K562 (cell line): ENCODE measurements at regions not wholly inside any gene's neighbourhood (a gene's known extent, or its start where the extent isn't known, plus 50 kb on each side); places are given as distances from the start of the nearest gene placed in this dataset.

Experiments
- ATAC-seq: fragments of 200-7000 bp; cut with Tn5 transposase; 3 replicates; pipeline ENCODE4 v1.9.1; 2020; ENCODE audit warnings: moderate library complexity
- BruUV-seq: library from RNA; stranded (reverse); fragments of 400-500 nt; replicated peaks from 2 replicates; lab custom pipeline; 2021; lab: Mats Ljungman, UMichigan
- CTCF ChIA-PET: fragments of 300-600 bp; formaldehyde crosslinking; extraction: SDS; loops from one replicate; lab custom pipeline; 2021; ENCODE audit warnings: low intra/inter-chr PET ratio; lab: Yijun Ruan, JAX
- POLR2A ChIA-PET: fragments of 300-600, 350-650 bp; sonication (Branson Sonifier 250); formaldehyde crosslinking; extraction: SDS; loops from one replicate; lab custom pipeline; 2021; ENCODE audit warnings: antibody characterized with exemption, inconsistent platforms; lab: Yijun Ruan, JAX
- DNase-seq, 4 experiments: peaks; one replicate each; pipeline versions ENCODE4 v3.0.0 to v3.0.0-alpha.2; 2011 to 2018; ENCODE audit warnings: low spot score in 3 of 4, mixed read lengths in 3 of 4; ENCODE audit errors: extremely low read depth in 1 of 4
- FAIRE-seq: peaks from 2 replicates; lab custom pipeline; 2011; peaks lifted over from hg19 to GRCh38; lab: Jason Lieb, UNC
- H2AFZ ChIP-seq: 2 replicates; pipeline ENCODE4 v1.6.0; 2011; ENCODE audit warnings: low read depth, low read length, control low read depth, inconsistent platforms
- H3K27ac ChIP-seq: fragments of 200-600 bp; 3 replicates; pipeline ENCODE4 v1.8.0; 2011; ENCODE audit warnings: low read depth, mild to moderate bottlenecking, control low read depth, inconsistent platforms, low read length, moderate library complexity, mixed read lengths; ENCODE audit errors: extremely low read depth
- H3K27me3 ChIP-seq, 2 experiments: fragments of 300-600 bp in 1 of 2; 2 replicates in 1 of 2; 3 replicates in 1 of 2; pipeline versions ENCODE4 v1.6.0 to v1.8.0; 2011; ENCODE audit warnings: inconsistent platforms in 2 of 2, low read length in 2 of 2, mild to moderate bottlenecking in 1 of 2, mixed read lengths in 1 of 2, moderate library complexity in 1 of 2; ENCODE audit not compliant: control insufficient read depth in 2 of 2, insufficient read depth in 2 of 2
- H3K36me3 ChIP-seq: fragments of 300-600 bp; 3 replicates; pipeline ENCODE4 v1.8.0; 2011; ENCODE audit warnings: mild to moderate bottlenecking, low read length, inconsistent platforms; ENCODE audit not compliant: control insufficient read depth, insufficient read depth
- H3K4me1 ChIP-seq, 2 experiments: fragments of 200-600 bp in 1 of 2; replicated peaks in 1 of 2; 2 replicates in 1 of 2; 3 replicates in 1 of 2; pipeline versions ENCODE4 v1.5.1 to v1.8.0; 2011; ENCODE audit warnings: inconsistent platforms in 2 of 2, low read length in 2 of 2, mild to moderate bottlenecking in 1 of 2, mixed read lengths in 1 of 2, moderate library complexity in 1 of 2; ENCODE audit not compliant: control insufficient read depth in 2 of 2, insufficient read depth in 2 of 2
- H3K4me2 ChIP-seq: 2 replicates; pipeline ENCODE4 v1.6.1; 2011; ENCODE audit warnings: low read length, control low read depth, inconsistent platforms, mixed read lengths; ENCODE audit not compliant: insufficient read depth
- H3K4me3 ChIP-seq: fragments of 200-600 bp; sonication (generic), shearing (Covaris generic); 2 replicates; pipeline ENCODE4 v1.5.1; 2016; ENCODE audit warnings: control low read depth, inconsistent platforms
- H3K79me2 ChIP-seq: fragments of 200-600 bp; 3 replicates; pipeline ENCODE4 v1.8.0; 2011; ENCODE audit warnings: low read length, inconsistent platforms; ENCODE audit not compliant: control insufficient read depth, insufficient read depth
- H3K9ac ChIP-seq, 2 experiments: 2 replicates each; pipeline versions ENCODE4 v1.6.0 to v1.6.1; 2011; ENCODE audit warnings: low read depth in 2 of 2, low read length in 2 of 2, control low read depth in 1 of 2, inconsistent platforms in 1 of 2, mild to moderate bottlenecking in 1 of 2, mixed read lengths in 1 of 2; ENCODE audit not compliant: insufficient read depth in 1 of 2
- H3K9me1 ChIP-seq: one replicate; pipeline ENCODE4 v1.6.0; 2011; ENCODE audit warnings: inconsistent platforms, mild to moderate bottlenecking, low read length, moderate library complexity; ENCODE audit not compliant: control insufficient read depth, insufficient read depth
- H3K9me3 ChIP-seq: replicated peaks from 2 replicates; pipeline ENCODE4 v1.5.1; 2011; ENCODE audit warnings: low read depth, low read length, inconsistent platforms; ENCODE audit not compliant: control insufficient read depth, insufficient read depth
- H4K20me1 ChIP-seq: replicated peaks from 2 replicates; pipeline ENCODE4 v1.6.1; 2011; ENCODE audit warnings: low read length, inconsistent platforms, mixed read lengths; ENCODE audit not compliant: control insufficient read depth, insufficient read depth
- CREB3 ChIP-seq: fragments of 450-650 bp; conservative IDR thresholded peaks from 2 replicates; pipeline ENCODE4 v1.6.1; 2016; ENCODE audit warnings: missing genetic modification characterization, low read depth, mild to moderate bottlenecking, missing compliant biosample characterization, moderate library complexity
- GATAD2A ChIP-seq: fragments of 450-650 bp; IDR thresholded peaks from 2 replicates; pipeline ENCODE4 v1.6.1; 2017
- MECOM ChIP-seq: fragments of 250-450 bp; sonication (Bioruptor Pico); IDR thresholded peaks from 2 replicates; pipeline ENCODE4 v1.8.0; 2022; ENCODE audit warnings: inconsistent platforms
- NKRF ChIP-seq: fragments of 450-650 bp; IDR thresholded peaks from 2 replicates; pipeline ENCODE4 v1.6.1; 2016; ENCODE audit warnings: borderline replicate concordance
- PCBP2 ChIP-seq: fragments of 200-400 bp; formaldehyde crosslinking; IDR thresholded peaks from 2 replicates; pipeline ENCODE4 v1.6.1; 2018; ENCODE audit warnings: low read length, low read depth, mild to moderate bottlenecking, moderate library complexity; ENCODE audit not compliant: poor library complexity, severe bottlenecking
- WGBS: fragments of 100-300 bp; shearing (Covaris generic); methylation state at CpG from one replicate; pipeline ENCODE4 v1.1.6; 2016; ENCODE audit warnings: low coverage, mixed read lengths; ENCODE audit not compliant: insufficient coverage; ENCODE audit errors: missing lambda C conversion rate; 5-methylcytosine and 5-hydroxymethylcytosine counted together
- in situ Hi-C: fragments of 300-500 bp; cut with MboI; formaldehyde crosslinking; loops from 4 replicates; pipeline ENCODE4 v1.15.0; 2018; ENCODE audit warnings: inconsistent platforms, mixed read lengths
- intact Hi-C: fragments of 100-400 bp; cut with micrococcal nuclease; formaldehyde crosslinking; loops from 2 replicates; pipeline ENCODE4 v1.14.2; 2022

GRCh38 chr3:88611826-88612326 lies 462.1 kb downstream of the C3orf38 start:
- H3K4me1 ChIP-seq = no peaks in the 10 kb centered on the region
- H2AFZ ChIP-seq = no peak overlapping the region
- H3K9ac ChIP-seq = no peak overlapping the region
- BruUV-seq = no TSS peak
- H3K36me3 ChIP-seq = no peaks in the 10 kb centered on the region
- DNase-seq = no peak
- no peaks in the 10 kb centered on the region for H4K20me1 ChIP-seq
- ChIA-PET POLR2A (no interaction called here), CTCF (no interaction called here)
- intact Hi-C loops (no loop called here), in situ Hi-C loops (no loop called here)
- H3K9me1 ChIP-seq = no peaks in the 10 kb centered on the region
- H3K79me2 ChIP-seq = no peaks in the 10 kb centered on the region
- no peak for ATAC-seq
- no peak for FAIRE-seq
- H3K27ac ChIP-seq = no peak overlapping the region
- no peak overlapping the region for H3K4me2 ChIP-seq
- H3K4me3 ChIP-seq = no peak overlapping the region
- no peaks in the 10 kb centered on the region for H3K27me3 ChIP-seq
- no peak for TF ChIP-seq CREB3 (tag)
- TF ChIP-seq PCBP2 = no peak
- TF ChIP-seq MECOM = no peak
- TF ChIP-seq GATAD2A = no peak
- TF ChIP-seq NKRF = no peak
- WGBS = 0% methylated on average over 2 of the region's 2 CpGs
- H3K9me3 ChIP-seq = no peaks in the 10 kb centered on the region; the same call in 1 of the 2 replicates
